Hindlimb muscle (tissue), 1 donor: ENCODE measurements at regions not wholly inside any gene's neighbourhood (a gene's known extent, or its start where the extent isn't known, plus 50 kb on each side); places are given as distances from the start of the nearest gene placed in this dataset.

ENCODE experiments used
- DNase-seq: peaks from one replicate; pipeline ENCODE4 v3.0.0-alpha.2; 2013

DNA sequence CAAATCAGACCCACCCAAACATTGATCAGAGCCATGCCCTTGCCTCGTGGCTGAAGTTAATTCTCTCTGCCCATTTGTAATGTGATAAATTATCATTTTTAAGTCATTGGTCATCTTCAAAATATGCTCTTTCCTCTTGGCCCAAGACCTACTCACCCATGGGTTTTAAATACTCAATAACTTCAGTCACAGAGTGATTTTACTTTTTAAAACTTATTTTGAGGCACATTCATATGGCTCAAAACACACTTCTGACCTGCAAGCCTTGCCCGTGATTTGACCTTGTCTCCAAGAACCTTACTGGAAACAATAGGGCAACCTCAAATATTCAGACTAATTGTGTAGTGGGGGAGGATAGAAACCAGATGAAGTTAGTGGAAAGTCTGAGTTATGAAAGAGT is 176.2 kb upstream of the LNX1 start:
- no peak for DNase-seq

DNA sequence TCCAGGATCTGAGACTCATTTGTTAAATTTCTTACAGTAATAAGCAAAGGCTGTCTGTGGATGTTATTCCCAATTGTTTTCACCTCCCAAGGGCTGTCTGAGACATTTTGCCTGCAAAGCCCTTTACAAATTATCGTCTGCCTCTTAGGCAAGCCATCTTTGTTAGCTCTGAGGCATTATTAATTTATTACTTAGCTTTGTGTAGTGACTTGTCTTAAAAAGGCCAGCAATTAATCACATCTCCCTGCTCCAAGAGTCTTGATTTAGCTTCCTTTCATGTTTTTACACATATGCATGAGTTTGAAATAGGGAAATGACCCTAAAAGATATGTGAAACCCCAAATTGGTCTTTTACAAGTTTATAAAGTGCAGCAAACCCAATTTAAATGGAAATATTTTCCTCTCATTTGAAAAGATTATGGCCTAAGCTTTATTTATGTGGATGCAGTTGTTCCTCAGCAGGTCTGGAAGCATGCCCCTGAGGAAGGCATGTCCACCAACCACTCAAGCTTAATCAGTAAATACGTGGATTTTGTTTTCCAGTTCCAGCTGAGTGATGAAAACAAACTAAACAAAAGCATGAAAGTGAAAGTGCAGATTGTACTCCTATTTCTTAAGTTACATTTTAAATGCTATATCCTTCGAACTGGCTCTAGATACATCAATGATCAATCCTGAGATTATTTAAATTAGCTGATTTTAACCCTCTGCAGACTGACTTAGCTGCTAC is 173.6 kb upstream of the LNX1 start:
- DNase-seq, result no peak

DNA sequence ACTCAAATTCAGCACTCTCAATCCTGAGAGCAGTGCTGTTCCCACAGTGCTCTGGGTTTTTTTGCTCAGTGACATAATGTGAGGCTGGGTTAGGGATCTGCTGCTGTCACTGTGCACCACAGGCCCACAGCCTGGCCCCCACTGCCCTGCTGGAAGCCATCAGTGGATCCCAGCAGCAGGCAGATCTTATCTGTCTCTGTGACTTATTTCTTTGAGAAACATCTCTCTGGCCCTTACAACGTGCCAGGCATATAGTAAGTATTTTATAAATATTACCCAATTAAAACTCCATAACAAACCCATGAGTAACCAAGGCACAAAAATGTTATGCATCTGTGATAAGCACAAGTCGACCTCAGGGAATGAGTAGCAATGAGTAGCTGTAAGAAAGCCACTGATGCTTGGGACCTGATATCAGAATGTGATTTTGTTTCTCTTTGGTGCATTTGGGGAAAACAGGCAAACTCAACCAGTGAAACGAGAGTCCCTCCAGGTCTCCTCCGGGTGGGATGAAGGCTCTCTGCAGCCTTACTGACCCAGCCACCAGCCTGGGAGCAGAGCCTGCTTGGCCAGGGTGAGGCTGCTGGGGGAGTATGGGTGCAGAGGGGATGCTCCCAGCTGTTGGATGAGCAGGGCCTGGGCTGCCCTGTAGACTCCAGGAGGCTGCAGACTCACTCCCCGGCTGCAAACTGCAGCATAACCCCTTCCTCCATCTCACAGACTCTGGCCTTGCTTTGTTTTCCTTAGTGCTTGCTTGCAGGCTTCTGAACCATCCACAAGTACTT is 172.7 kb upstream of the LNX1 start:
- DNase-seq, result no peak

- no peak for DNase-seq
These were observed 164.4 kb upstream of the LNX1 start for GRCh38 chr4:53755656-53756055.

DNA sequence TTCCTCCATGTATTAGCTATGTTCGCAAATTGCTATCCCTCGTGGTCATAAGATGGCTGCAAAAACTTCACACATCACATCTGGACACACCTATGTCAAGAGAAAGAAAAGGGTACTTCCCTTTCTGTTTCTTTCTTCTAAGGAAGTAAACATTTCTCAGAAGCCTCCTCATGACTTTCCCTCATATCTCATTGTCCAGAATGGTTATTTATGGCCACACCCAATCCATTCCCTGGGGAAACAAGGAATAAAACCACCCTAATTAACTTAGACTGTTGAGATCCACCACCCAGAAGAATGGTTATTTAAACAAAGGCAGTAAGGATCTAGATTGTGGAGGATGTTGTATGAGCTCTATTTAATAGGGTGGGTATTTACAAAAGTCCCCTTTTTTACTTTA is 160.8 kb upstream of the LNX1 start:
- DNase-seq, result no peak

- DNase-seq, result no peak
These were observed 157.1 kb upstream of the LNX1 start for GRCh38 chr4:53748328-53748772.

DNA sequence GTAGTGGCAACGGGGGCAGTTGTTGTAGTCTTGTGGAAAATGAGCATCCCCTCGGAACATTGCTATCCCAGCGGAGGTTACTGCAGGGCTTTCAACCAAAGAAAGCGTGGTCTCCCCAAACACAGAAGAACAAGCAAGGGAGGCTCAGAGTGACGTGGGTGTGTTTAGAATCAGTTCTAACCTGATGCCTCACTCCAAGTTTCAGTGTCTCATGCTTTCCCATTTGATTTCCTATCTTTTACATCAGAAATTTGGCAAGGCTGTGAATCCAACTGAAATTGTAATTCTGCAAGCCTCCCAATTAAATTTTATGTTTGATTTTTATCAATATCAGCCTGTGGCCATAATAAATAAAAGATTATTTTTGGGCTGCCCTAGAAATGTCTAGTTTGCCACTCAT is 156.1 kb upstream of the LNX1 start:
- no peak for DNase-seq

- no peak for DNase-seq
These were observed 153.3 kb upstream of the LNX1 start for GRCh38 chr4:53744446-53745160.

DNA sequence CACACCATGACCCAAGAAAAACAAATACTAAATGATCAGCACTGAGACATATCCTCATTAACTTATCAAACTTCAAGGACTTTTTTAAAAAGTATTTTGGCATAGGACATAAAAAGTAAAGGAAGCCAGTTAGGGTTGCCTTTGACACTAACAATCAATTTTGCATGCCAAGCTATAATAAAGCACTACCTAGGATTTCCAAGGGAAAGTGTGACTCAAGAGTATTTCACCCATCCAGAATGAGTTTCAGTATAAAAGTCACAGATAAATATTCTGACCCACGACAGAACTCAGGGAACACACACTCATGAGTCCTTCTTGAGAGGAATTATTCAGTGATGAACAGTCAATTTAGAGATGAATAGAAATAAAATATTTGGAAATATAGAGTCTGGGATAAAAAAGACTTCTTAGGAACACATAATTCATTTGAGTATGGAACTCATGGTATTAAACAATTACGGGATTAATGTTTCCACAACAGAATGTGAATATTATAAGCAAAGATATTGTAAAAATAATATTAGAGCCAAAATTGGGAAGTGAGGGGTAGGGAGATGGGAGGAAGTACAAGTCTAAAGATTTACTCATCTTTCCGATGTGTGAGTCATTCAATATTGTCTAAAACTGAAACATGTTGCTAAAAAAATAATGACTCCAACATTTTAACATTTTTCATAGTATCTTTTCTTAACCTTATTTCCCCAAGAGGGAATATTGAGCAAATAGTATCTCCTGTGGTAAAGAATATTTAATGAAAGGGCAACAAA is 143.5 kb upstream of the LNX1 start:
- DNase-seq, result no peak

DNA sequence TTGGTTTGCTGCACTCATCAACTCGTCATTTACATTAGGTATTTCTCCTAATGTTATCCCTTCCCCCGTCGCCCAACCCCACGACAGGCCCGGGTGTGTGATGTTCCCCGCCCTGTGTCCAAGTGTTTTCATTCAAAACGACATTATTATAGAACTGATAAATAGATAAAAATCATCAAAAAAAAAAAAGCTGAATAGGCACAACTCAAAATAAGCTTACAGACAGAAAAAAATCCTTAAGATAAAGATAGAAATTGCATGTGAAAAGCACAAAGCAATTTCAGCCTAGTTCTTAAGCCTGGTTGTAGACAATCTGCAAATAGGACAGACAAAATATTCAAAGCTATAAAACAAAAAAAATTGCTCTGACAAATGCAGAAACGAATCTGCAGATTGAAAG is 142.9 kb upstream of the LNX1 start:
- DNase-seq, result no peak

- no peak for DNase-seq
These were observed 141.4 kb upstream of the LNX1 start for GRCh38 chr4:53732661-53733060.

- DNase-seq, result no peak
These were observed 138.9 kb upstream of the LNX1 start for GRCh38 chr4:53730031-53730805.

- no peak for DNase-seq
These were observed 130.8 kb upstream of the LNX1 start for GRCh38 chr4:53722110-53722509.

DNA sequence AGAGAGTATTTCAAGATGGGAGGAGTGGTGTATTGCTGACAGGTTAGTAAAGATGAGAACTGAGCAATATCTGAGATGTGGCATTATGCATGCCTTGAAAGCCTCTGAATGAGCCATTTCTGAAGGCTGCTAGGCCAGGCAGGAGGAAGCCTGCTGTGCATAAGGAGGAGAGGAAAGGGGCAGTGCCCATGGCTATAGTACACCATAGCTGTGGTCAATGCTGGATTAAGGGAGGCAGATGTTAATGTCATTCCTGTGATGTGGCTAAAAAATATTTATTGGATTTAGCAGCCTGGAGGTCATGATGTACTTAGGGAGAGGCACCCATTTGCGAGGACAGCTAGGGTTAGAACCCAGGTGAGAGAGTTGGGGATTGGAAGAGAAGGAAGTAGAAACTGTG is 130.0 kb upstream of the LNX1 start:
- no peak for DNase-seq

DNA sequence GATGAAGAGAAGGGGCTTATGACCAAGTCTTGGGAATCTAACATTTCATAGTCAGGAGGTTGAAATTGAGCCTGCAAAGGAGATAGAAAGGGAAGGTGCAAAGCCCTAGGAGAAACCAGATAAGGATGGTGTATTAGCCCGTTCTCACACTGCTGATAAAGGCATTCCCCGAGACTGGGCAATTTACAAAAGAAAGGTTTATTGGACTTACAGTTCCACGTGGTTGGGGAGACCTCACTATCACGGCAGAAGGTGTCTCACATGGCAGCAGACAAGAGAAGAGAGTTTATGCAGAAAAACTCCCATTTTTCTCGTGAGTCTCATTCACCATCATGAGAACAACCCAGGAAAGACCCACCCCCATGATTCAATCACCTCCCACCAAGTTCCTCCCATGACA is 129.5 kb upstream of the LNX1 start:
- DNase-seq, result no peak

GRCh38 chr4:53717064-53717549 is 125.8 kb upstream of the LNX1 start:
- no peak for DNase-seq

DNA sequence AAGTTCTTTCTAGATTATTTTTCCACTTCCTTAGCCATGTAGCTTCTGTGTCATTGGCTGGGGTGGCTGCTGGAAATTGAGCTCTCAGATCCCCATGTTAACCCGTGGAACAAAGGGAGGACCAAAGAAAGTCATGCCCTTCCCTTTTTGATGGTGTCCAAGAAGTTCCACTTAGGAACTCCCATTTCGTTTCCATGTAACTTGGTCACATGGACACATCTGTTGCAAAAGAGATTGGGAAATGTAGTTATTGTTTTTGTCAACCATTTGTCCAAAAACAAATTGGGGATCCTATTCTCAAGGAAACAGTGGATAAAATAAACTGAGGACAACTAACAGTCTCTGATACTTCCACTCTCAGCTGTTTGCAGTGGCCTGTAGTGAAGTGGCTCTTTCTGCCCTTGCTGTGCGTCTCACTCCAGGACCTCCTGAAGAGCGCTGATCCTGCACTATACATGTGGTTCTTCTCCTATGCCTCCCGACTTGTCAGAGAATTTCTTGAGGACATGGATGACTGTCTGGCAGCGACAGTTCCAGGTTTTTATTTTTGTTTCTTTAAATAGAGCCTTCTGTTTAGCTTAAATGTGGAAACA is 125.3 kb upstream of the LNX1 start:
- no peak for DNase-seq

DNA sequence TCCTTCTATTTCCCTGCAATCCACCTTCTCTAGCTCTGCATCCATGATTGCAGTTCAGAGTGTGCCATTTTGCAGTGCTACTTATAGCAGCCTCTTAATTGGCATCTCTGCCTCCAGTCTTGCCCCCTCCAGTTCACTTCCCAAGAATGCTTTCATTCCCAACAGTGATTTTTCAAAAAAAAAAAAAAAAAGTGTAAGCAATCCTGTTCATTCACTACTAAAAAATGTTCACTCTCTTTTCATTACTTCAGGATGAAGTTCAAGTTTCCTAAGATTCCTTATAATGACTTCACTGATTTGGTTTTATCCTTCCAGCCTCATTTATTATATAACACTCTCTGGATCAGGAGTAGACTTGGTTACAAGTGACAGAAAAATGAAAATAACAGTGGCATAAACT is 124.7 kb upstream of the LNX1 start:
- no peak for DNase-seq

DNA sequence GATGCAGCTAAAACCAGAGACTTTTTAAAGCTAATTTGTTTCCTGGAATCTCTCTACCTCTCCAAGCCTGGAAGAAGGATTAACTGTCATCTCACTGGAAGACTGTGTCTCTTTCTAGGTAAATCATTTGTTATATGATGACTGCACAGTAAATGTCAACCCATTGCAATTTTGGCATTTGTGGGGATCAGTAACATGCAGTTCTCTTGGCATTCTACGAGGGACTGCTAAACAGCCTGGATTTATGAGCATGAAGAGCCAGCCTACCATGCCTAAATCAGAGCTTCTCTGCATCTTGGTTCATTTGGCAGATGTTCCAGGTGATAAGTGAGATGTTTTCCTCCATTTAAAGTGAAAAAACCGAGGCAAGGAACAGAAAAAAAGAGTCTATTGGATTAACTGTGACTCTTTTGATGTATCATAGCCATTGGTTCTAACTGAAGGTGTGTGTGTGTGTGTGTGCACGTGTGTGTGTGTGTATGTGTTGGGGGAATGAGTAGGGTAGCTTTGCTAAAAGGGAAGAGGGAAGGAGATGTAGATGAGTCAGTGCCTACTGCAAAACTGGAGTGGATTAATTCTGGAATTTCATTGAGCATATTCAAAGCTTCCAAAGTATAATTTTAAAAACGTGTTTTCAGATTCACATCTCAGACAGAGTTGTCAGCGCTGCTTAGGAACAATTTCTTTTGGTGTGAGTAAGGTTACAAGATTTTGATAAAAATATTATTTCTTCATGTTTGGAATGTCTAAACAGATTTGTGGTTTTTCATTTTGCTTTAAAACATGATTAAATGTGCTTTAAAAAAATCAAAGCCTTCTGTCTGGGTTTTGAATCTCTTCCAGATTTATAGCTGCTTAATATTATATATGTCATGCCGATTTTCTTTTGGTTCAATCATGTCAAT is 123.2 kb upstream of the LNX1 start:
- no peak for DNase-seq

- no peak for DNase-seq
These were observed 122.5 kb upstream of the LNX1 start for GRCh38 chr4:53713767-53714166.
